ENCODE measurements at regions not wholly inside any gene's neighbourhood (a gene's known extent, or its start where the extent isn't known, plus 50 kb on each side); places are given as distances from the start of the nearest gene placed in this dataset.

DNA sequence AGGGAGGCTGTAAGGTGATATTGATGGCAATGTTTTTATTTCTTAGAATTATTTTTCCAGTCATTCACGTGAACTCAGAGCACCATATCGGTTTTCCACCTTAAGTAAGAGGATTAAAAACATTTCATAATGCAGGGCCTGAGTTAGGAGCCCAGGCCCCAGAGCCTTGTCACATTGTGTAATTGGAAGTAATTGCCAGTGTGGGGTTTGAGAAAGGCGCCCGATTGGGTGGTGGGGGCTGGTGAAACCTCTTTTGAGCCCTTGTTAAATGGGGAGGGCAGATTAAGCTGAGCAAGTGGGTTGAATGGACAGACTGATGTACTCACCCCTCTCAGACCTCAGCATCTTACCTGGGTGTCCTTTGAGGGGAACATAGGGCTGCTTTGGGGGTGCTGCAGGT lies 116.7 kb upstream of the PITX1 start:
- no peaks in the 10 kb centered on the region for H3K27me3 ChIP-seq (ENCODE audit: control insufficient read depth in 1 of 2, insufficient read depth in 2 of 2, low read length in 2 of 2)
- intact Hi-C loops (cut with micrococcal nuclease; ENCODE audit: unreplicated experiment) = no loop called here
- CTCF ChIA-PET (ENCODE audit: low intra/inter-chr PET ratio, low total read pairs) = no interaction called here

More for the DNA sequence above, 116.7 kb upstream of the PITX1 start:
- no peak for TF ChIP-seq LCORL (IDR thresholded peaks at IDR 0.05)
- no peak for TF ChIP-seq LCORL (CRISPR knock-in tag; IDR thresholded peaks at IDR 0.05)
- no peak for TF ChIP-seq SMC3 (IDR thresholded peaks at IDR 0.05; ENCODE audit: low read length)
- no peak for TF ChIP-seq CHD2 (IDR thresholded peaks at IDR 0.05; ENCODE audit: low read depth, low read length)
- no peak for TF ChIP-seq MATR3 (CRISPR knock-in tag; IDR thresholded peaks at IDR 0.05)
- TF ChIP-seq HNF4G (IDR thresholded peaks at IDR 0.05; ENCODE audit: borderline replicate concordance, low read depth, low read length) = no peak
- no peak for TF ChIP-seq HNF4G (CRISPR knock-in tag; IDR thresholded peaks at IDR 0.05; ENCODE audit: borderline replicate concordance, low read depth)
- no peak for TF ChIP-seq SKIL (CRISPR knock-in tag; IDR thresholded peaks at IDR 0.05; ENCODE audit: borderline replicate concordance)
- TF ChIP-seq MIER2 (CRISPR knock-in tag; IDR thresholded peaks at IDR 0.05) = no peak
- no peak for TF ChIP-seq JARID2 (CRISPR knock-in tag; IDR thresholded peaks at IDR 0.05; ENCODE audit: insufficient replicate concordance)
- TF ChIP-seq RARA (CRISPR knock-in tag; IDR thresholded peaks at IDR 0.05) = no peak
- no peak for TF ChIP-seq ZNF253 (CRISPR knock-in tag; IDR thresholded peaks at IDR 0.05; ENCODE audit: borderline replicate concordance)
- no peak for TF ChIP-seq ZSCAN12 (CRISPR knock-in tag; IDR thresholded peaks at IDR 0.05)
- no peak for TF ChIP-seq NFIC (IDR thresholded peaks at IDR 0.05; ENCODE audit: low read length)
- no peak for TF ChIP-seq NCOA5 (CRISPR knock-in tag; IDR thresholded peaks at IDR 0.05)
- TF ChIP-seq CREM (IDR thresholded peaks at IDR 0.05) = no peak
- no peak for TF ChIP-seq CREM (CRISPR knock-in tag; IDR thresholded peaks at IDR 0.05)
- TF ChIP-seq ZNF572 (CRISPR knock-in tag; IDR thresholded peaks at IDR 0.05) = no peak
- no peak for TF ChIP-seq ATF1 (CRISPR knock-in tag; IDR thresholded peaks at IDR 0.05)
- TF ChIP-seq ZEB1 (IDR thresholded peaks at IDR 0.05; ENCODE audit: insufficient replicate concordance, low read depth) = no peak
- no peak for TF ChIP-seq ZFP1 (CRISPR knock-in tag; IDR thresholded peaks at IDR 0.05)
- DNase-seq (ENCODE audit: low spot score) = no peak
- in situ Hi-C loops (cut with HindIII; ENCODE audit: extremely low pct_ligation_motif_present, low pct_unique_long_range_greater_than_20kb) = no loop called here
- H3K4me3 ChIP-seq (replicated peaks in 1 of 3; ENCODE audit: insufficient read depth in 1 of 3, low read depth in 2 of 3, low read length in 3 of 3) = no peak overlapping the region
- no peak overlapping the region for H3K4me2 ChIP-seq (ENCODE audit: low read depth, low read length)
- H3K27ac ChIP-seq (ENCODE audit: extremely low read length, insufficient read depth, low read length) = no peak overlapping the region
- ATAC-seq = no peak
- no peaks in the 10 kb centered on the region for H3K36me3 ChIP-seq (replicated peaks in 1 of 2; ENCODE audit: control insufficient read depth in 1 of 2, insufficient read depth in 2 of 2, low read length in 2 of 2)
- no peak for FAIRE-seq
- no peaks in the 10 kb centered on the region for H4K20me1 ChIP-seq (ENCODE audit: insufficient read depth, low read length)
- no peak overlapping the region for H3K9ac ChIP-seq (ENCODE audit: insufficient read depth, low read depth, low read length)
- no peaks in the 10 kb centered on the region for H3K79me2 ChIP-seq (ENCODE audit: insufficient read depth, low read length)
- POLR2A ChIA-PET = no interaction called here
- WGBS (ENCODE audit: low lambda C conversion rate) = 88% methylated on average over 4 of the region's 4 CpGs
- peaks cover 34% of the 10 kb centered on the region for H3K4me1 ChIP-seq (ENCODE audit: insufficient read depth, low read length)
- H3K9me3 ChIP-seq (ENCODE audit: low read length) = no peaks in the 10 kb centered on the region
- no TSS peak for BruUV-seq (replicated peaks)
- no peak overlapping the region for H2AFZ ChIP-seq (ENCODE audit: low read length)

Measured in HepG2 (cell line).